Stimulated activated CD4-positive, alpha-beta T cell treated with anti-CD3 and anti-CD28 coated beads, Interleukin-4, amount 100 ng/mL, for 4 hours (primary cell): ENCODE measurements at regions not wholly inside any gene's neighbourhood (a gene's known extent, or its start where the extent isn't known, plus 50 kb on each side); places are given as distances from the start of the nearest gene placed in this dataset.

ENCODE experiments used
- DNase-seq, 2 experiments: peaks; one replicate each; pipeline ENCODE4 v3.0.0-alpha.2; 2020

DNA sequence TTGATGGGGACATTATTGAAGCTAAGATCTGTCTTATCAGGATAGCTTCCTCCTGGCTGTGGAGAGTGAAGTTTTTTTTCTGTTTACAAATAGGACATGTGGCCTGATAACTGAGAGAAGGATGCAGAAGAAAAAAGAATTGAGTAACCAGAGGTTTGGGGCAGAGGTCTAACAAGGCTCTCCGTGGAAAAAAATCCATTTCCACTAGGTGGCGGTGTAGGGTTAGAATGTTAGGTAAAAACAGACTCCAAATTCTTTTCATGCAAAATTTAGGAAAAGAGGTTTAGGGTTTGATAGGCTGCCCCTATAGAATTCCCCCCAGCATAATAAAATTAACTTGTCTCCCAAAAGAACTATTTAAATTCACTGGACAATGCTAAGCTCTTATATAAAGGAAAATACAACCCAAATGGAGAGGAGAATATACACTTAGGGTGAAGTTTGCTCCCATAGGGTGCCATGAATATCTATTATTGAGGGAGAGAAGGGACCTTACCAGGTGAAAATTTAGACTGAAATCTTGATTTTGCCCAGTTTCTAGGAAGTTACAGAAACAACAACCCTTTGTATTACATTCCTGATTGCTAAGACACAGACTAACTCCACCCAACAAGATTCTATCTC is 1560.4 kb downstream of the OTOL1 start:
- no peak for DNase-seq

- no peak for DNase-seq
Measured at GRCh38 chr3:163058031-163058854, 1561.6 kb downstream of the OTOL1 start.

GRCh38 chr3:163071713-163072112 is 1575.1 kb downstream of the OTOL1 start:
- no peak for DNase-seq
